MCF 10A (cell line): ENCODE measurements at regions not wholly inside any gene's neighbourhood (a gene's known extent, or its start where the extent isn't known, plus 50 kb on each side); places are given as distances from the start of the nearest gene placed in this dataset.

Experiments
- BruUV-seq: library from RNA; stranded (reverse); fragments of 400-500 nt; replicated peaks from 2 replicates; lab custom pipeline; 2021; lab: Mats Ljungman, UMichigan
- CTCF ChIA-PET: fragments of 300-600 bp; sonication (Branson Sonifier 250); formaldehyde crosslinking; extraction: SDS; loops from one replicate; lab custom pipeline; 2021; ENCODE audit warnings: antibody characterized with exemption, inconsistent platforms; lab: Yijun Ruan, JAX
- POLR2A ChIA-PET: fragments of 300-600, 350-650 bp; sonication (Branson Sonifier 250); formaldehyde crosslinking; extraction: SDS; loops from one replicate; lab custom pipeline; 2020; ENCODE audit warnings: antibody characterized with exemption, inconsistent platforms; lab: Yijun Ruan, JAX
- DNase-seq: peaks from one replicate; pipeline ENCODE4 v3.0.0-alpha.2; 2018; ENCODE audit not compliant: unreplicated experiment
- H3K27ac Mint-ChIP-seq: one replicate; pipeline ENCODE4 v1.8.0; 2022; ENCODE audit warnings: mild to moderate bottlenecking, low read depth, mixed read lengths; ENCODE audit not compliant: unreplicated experiment
- H3K27me3 Mint-ChIP-seq: one replicate; pipeline ENCODE4 v1.8.0; 2022; ENCODE audit warnings: mixed read lengths; ENCODE audit not compliant: insufficient read depth, unreplicated experiment
- H3K36me3 Mint-ChIP-seq: one replicate; pipeline ENCODE4 v1.8.0; 2022; ENCODE audit warnings: mild to moderate bottlenecking, moderate library complexity, mixed read lengths; ENCODE audit not compliant: insufficient read depth, unreplicated experiment
- H3K4me1 Mint-ChIP-seq: one replicate; pipeline ENCODE4 v1.8.0; 2022; ENCODE audit warnings: mixed read lengths; ENCODE audit not compliant: insufficient read depth, unreplicated experiment
- H3K4me3 Mint-ChIP-seq: one replicate; pipeline ENCODE4 v1.8.0; 2022; ENCODE audit warnings: mild to moderate bottlenecking, moderate library complexity, mixed read lengths; ENCODE audit not compliant: unreplicated experiment
- H3K9me3 Mint-ChIP-seq: one replicate; pipeline ENCODE4 v1.8.0; 2022; ENCODE audit warnings: mixed read lengths; ENCODE audit not compliant: unreplicated experiment
- intact Hi-C: fragments of 100-400 bp; cut with micrococcal nuclease; formaldehyde crosslinking; loops from 2 replicates; pipeline ENCODE4 v1.14.1; 2022
- TF ChIP-seq, protein P1 (sequence below): fragments of 200-600 bp; IDR thresholded peaks from one replicate; pipeline ENCODE4 v1.8.0; 2022; ENCODE audit warnings: antibody characterized with exemption, mild to moderate bottlenecking; ENCODE audit not compliant: unreplicated experiment

GRCh38 chr20:11356061-11356460 is 561.6 kb upstream of the BTBD3 start:
- H3K27ac Mint-ChIP-seq, result no peak overlapping the region
- intact Hi-C loops, result loop anchor here (10.0 kb wide), 1 partner anchor 801 kb away; no protein-coding TSS in a partner anchor
- H3K27me3 Mint-ChIP-seq, result no peaks in the 10 kb centered on the region

DNA sequence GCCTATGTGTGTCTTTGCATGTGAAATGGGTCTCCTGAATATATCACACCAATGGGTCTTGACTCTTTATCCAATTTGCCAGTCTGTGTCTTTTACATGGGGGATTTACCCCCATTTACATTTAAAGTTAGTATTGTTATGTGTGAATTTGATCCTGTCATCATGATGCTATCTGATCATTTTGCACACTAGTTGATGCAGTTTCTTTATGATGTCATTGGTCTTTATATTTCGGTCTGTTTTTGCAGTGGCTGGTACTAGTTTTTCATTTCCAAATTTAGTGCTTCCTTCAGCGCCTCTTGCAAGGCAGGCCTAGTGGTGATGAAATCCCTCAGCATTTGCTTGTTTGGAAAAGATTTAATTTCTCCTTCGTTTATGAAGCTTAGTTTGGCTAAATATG is 555.2 kb upstream of the BTBD3 start:
- no TSS peak for BruUV-seq

More at GRCh38 chr20:11356061-11356460, 561.6 kb upstream of the BTBD3 start:
- no TSS peak for BruUV-seq
- Mint-ChIP-seq H3K9me3 (no peaks in the 10 kb centered on the region), H3K4me3 (no peak overlapping the region), H3K4me1 (peaks cover 5% of the 10 kb centered on the region), H3K36me3 (no peaks in the 10 kb centered on the region)
- POLR2A ChIA-PET, result interaction anchor here (0.6 kb wide), 1 partner anchor 19 kb away, joined by 3 read pairs; no protein-coding TSS in a partner anchor
- DNase-seq, result no peak
- TF ChIP-seq, protein P1, sequence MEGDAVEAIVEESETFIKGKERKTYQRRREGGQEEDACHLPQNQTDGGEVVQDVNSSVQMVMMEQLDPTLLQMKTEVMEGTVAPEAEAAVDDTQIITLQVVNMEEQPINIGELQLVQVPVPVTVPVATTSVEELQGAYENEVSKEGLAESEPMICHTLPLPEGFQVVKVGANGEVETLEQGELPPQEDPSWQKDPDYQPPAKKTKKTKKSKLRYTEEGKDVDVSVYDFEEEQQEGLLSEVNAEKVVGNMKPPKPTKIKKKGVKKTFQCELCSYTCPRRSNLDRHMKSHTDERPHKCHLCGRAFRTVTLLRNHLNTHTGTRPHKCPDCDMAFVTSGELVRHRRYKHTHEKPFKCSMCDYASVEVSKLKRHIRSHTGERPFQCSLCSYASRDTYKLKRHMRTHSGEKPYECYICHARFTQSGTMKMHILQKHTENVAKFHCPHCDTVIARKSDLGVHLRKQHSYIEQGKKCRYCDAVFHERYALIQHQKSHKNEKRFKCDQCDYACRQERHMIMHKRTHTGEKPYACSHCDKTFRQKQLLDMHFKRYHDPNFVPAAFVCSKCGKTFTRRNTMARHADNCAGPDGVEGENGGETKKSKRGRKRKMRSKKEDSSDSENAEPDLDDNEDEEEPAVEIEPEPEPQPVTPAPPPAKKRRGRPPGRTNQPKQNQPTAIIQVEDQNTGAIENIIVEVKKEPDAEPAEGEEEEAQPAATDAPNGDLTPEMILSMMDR, result no peak
- CTCF ChIA-PET, result interaction anchor here (1.0 to 1.8 kb wide), 2 partner anchors 16 to 188 kb away, joined by 3 to 4 read pairs; no protein-coding TSS in a partner anchor

DNA sequence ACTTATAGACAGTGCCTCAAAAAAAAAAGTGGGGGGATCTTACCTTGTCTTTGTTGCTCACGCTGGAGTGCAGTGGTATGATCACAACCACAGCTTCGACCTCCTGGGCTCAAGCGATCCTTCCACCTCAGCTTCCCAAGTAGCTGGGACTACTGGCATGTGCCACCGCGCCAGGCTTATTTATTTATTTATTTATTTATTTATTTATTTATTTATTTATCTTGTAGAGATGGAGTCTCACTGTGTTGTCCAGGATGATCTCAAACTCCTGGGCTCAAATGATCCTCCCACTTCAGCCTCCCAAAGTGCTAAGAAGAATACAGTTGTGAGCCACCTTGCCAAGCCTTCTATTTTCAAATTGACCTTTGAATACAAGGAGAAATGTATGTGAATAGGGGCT is 553.0 kb upstream of the BTBD3 start:
- H3K27ac Mint-ChIP-seq, result no peak overlapping the region
- H3K9me3 Mint-ChIP-seq, result no peaks in the 10 kb centered on the region
- no peaks in the 10 kb centered on the region for H3K4me1 Mint-ChIP-seq
- H3K36me3 Mint-ChIP-seq, result peaks cover 6% of the 10 kb centered on the region
- ChIA-PET POLR2A (interaction anchor here (1.0 kb wide), 1 partner anchor 11 kb away, joined by 3 read pairs; no protein-coding TSS in a partner anchor), CTCF (interaction anchor here (0.6 to 0.7 kb wide), 2 partner anchors 724 to 1331 kb away, joined by 3 read pairs; no protein-coding TSS in a partner anchor)
- TF ChIP-seq, protein P1, result no peak
- no TSS peak for BruUV-seq
- intact Hi-C loops, result no loop called here
- no peak for DNase-seq
- no peak overlapping the region for H3K4me3 Mint-ChIP-seq
- no peaks in the 10 kb centered on the region for H3K27me3 Mint-ChIP-seq

More for the DNA sequence above, 555.2 kb upstream of the BTBD3 start:
- Mint-ChIP-seq H3K27ac (no peak overlapping the region), H3K36me3 (peaks cover 6% of the 10 kb centered on the region), H3K4me3 (no peak overlapping the region), H3K4me1 (no peaks in the 10 kb centered on the region), H3K9me3 (no peaks in the 10 kb centered on the region), H3K27me3 (no peaks in the 10 kb centered on the region)
- no peak for DNase-seq
- CTCF ChIA-PET, result interaction anchor here (0.6 to 1.8 kb wide), 3 partner anchors 12 to 769 kb away, joined by 4 to 6 read pairs (median 5); no protein-coding TSS in a partner anchor
- POLR2A ChIA-PET, result no interaction called here
- intact Hi-C loops, result no loop called here
- TF ChIP-seq, protein P1, result no peak

GRCh38 chr20:11366660-11367059 is 551.0 kb upstream of the BTBD3 start:
- H3K36me3 Mint-ChIP-seq, result peaks cover 6% of the 10 kb centered on the region
- no TSS peak for BruUV-seq
- CTCF ChIA-PET, result interaction anchor here (1.1 to 1.8 kb wide), 3 partner anchors 12 to 16 kb away, joined by 3 to 7 read pairs (median 3); no protein-coding TSS in a partner anchor

More at GRCh38 chr20:11366660-11367059, 551.0 kb upstream of the BTBD3 start:
- intact Hi-C loops, result no loop called here
- H3K4me1 Mint-ChIP-seq, result no peaks in the 10 kb centered on the region
- DNase-seq, result no peak
- no peak overlapping the region for H3K4me3 Mint-ChIP-seq
- POLR2A ChIA-PET, result interaction anchor here (1.2 to 1.3 kb wide), 2 partner anchors 12 to 43 kb away, joined by 3 to 5 read pairs; no protein-coding TSS in a partner anchor
- H3K27ac Mint-ChIP-seq, result no peak overlapping the region
- TF ChIP-seq, protein P1, result no peak
- H3K9me3 Mint-ChIP-seq, result no peaks in the 10 kb centered on the region
- H3K27me3 Mint-ChIP-seq, result no peaks in the 10 kb centered on the region
